ENCODE measurements at regions not wholly inside any gene's neighbourhood (a gene's known extent, or its start where the extent isn't known, plus 50 kb on each side); places are given as distances from the start of the nearest gene placed in this dataset.

- no peak overlapping the region for H3K4me3 Mint-ChIP-seq
Observed at GRCh38 chr13:47216176-47216822, 319.4 kb upstream of the HTR2A start.

GRCh38 chr13:47215736-47216135 lies 318.9 kb upstream of the HTR2A start:
- Mint-ChIP-seq H3K36me3 (no peaks in the 10 kb centered on the region), H3K27ac (no peak overlapping the region), H3K4me3 (no peak overlapping the region), H3K4me1 (no peaks in the 10 kb centered on the region), H3K9me3 (ENCODE audit: low read depth) (no peaks in the 10 kb centered on the region), H3K27me3 (no peaks in the 10 kb centered on the region)
- ATAC-seq, result no peak
- CTCF ChIA-PET, result no interaction called here
- no peak for DNase-seq

More at GRCh38 chr13:47216176-47216822, 319.4 kb upstream of the HTR2A start:
- ATAC-seq (no peak), DNase-seq (no peak)
- no peaks in the 10 kb centered on the region for H3K36me3 Mint-ChIP-seq
- CTCF ChIA-PET, result no interaction called here
- no peaks in the 10 kb centered on the region for H3K27me3 Mint-ChIP-seq
- no peak overlapping the region for H3K27ac Mint-ChIP-seq
- H3K4me1 Mint-ChIP-seq, result no peaks in the 10 kb centered on the region
- no peaks in the 10 kb centered on the region for H3K9me3 Mint-ChIP-seq (ENCODE audit: low read depth)

- Mint-ChIP-seq H3K4me3 (no peak overlapping the region), H3K36me3 (no peaks in the 10 kb centered on the region), H3K27me3 (no peaks in the 10 kb centered on the region), H3K9me3 (ENCODE audit: low read depth) (no peaks in the 10 kb centered on the region), H3K27ac (no peak overlapping the region), H3K4me1 (no peaks in the 10 kb centered on the region)
- DNase-seq (no peak), ATAC-seq (no peak)
- CTCF ChIA-PET, result no interaction called here
Observed at GRCh38 chr13:47213047-47213446, 316.2 kb upstream of the HTR2A start.

DNA sequence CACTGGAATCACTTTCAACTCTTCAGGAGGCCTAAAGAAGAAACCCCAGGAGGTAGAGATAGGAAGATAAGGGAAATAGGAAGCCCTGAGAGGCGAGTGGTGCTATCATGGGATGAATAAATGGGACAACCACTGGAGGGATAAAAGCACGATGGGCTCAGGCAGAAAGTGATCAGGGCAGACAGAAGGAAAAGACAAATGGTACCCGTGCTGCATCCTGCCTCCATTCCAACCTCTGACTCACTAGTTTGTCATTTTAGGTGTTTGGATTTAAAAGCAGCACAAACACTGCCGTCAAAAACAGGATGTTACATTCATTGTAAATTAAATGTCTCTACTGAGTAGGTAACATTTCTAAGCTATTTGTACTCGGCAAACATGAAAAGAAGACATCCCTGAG lies 314.3 kb upstream of the HTR2A start:
- Mint-ChIP-seq H3K9me3 (ENCODE audit: low read depth) (no peaks in the 10 kb centered on the region), H3K36me3 (no peaks in the 10 kb centered on the region), H3K4me3 (no peak overlapping the region), H3K4me1 (no peaks in the 10 kb centered on the region), H3K27me3 (no peaks in the 10 kb centered on the region), H3K27ac (no peak overlapping the region)
- ATAC-seq (no peak), DNase-seq (no peak)
- CTCF ChIA-PET, result no interaction called here

- Mint-ChIP-seq H3K27me3 (no peaks in the 10 kb centered on the region), H3K4me1 (no peaks in the 10 kb centered on the region), H3K27ac (no peak overlapping the region), H3K36me3 (no peaks in the 10 kb centered on the region), H3K9me3 (ENCODE audit: low read depth) (no peaks in the 10 kb centered on the region), H3K4me3 (no peak overlapping the region)
- no peak for ATAC-seq
- no peak for DNase-seq
- CTCF ChIA-PET, result no interaction called here
Observed at GRCh38 chr13:47206111-47206510, 309.3 kb upstream of the HTR2A start.

DNA sequence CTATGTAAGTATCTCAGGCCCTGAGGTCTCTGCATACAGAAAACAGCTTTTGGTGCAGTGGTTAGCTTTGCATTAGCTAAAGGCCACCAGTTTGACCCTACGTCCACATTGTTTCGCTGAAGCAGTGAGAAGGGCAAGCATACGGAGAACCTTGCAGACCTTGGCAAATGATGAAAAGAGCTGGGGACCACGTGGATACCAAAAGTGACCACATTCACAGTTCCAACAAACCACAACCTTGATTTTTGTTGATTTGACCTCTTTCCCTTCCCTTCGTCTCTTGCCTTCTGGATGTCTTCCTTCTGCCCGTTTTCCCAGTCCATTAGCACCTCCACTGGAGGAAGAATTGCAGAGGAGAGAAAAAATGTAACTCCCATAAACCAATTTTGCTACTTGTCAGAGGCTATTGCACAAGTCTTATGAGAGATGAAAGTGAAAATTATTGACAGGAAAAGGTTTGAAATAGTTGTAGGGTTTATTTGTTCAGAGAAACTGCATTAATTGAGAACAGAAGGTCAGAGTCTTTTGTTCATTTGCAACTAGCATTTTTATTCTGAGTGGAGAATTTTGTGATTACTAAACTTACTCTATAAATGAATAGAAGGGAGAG lies 293.9 kb upstream of the HTR2A start:
- CTCF ChIA-PET, result no interaction called here
- H3K36me3 Mint-ChIP-seq, result no peaks in the 10 kb centered on the region
- no peak overlapping the region for H3K4me3 Mint-ChIP-seq
- ATAC-seq, result no peak
- no peaks in the 10 kb centered on the region for H3K27me3 Mint-ChIP-seq
- no peaks in the 10 kb centered on the region for H3K4me1 Mint-ChIP-seq
- no peak overlapping the region for H3K27ac Mint-ChIP-seq
- H3K9me3 Mint-ChIP-seq (ENCODE audit: low read depth), result no peaks in the 10 kb centered on the region
- no peak for DNase-seq

DNA sequence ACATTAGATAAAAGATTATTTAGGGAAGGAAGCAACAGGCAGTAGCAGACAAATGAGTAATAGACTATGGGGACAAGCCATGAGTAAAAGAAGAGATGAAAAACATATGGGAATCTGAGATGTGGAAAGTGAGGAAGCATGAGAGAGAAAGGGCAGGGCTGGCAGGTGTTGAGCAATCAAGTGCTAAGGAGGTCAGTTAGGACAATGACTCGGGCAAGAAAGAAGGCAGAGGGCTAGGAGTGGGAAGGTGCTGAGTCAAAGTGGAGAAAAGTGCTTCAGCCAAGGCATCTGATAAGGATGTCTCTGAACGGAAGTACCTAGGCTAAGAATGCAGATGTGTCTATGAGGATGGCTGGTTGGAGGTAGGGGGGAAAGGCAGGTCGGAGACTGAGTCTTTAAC lies 291.9 kb upstream of the HTR2A start:
- no peak for ATAC-seq
- Mint-ChIP-seq H3K27me3 (no peaks in the 10 kb centered on the region), H3K4me1 (no peaks in the 10 kb centered on the region)

DNA sequence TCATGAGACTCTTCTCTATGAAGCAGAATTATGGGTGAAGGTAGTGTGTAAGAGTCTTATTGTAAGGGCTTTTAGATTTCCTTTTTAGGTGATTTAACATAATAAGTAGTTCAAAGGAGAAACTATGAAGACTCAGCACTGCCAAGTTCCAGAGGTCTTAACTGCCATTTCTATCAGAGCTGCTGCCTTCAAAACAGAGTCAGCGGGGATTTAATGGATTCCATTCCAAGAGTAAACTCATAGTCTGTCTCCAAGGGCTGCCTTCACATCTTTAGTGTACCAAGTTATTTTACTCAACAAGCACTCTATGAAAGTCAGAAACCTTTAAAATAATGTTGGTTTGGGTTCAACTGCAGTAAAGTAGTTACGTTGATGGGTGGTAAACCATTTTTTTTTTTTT lies 289.6 kb upstream of the HTR2A start:
- H3K9me3 Mint-ChIP-seq (ENCODE audit: low read depth), result peaks cover 2% of the 10 kb centered on the region
- H3K27me3 Mint-ChIP-seq, result no peaks in the 10 kb centered on the region
- no peaks in the 10 kb centered on the region for H3K36me3 Mint-ChIP-seq
- no peak overlapping the region for H3K4me3 Mint-ChIP-seq
- DNase-seq, result no peak
- H3K27ac Mint-ChIP-seq, result no peak overlapping the region
- CTCF ChIA-PET, result no interaction called here
- ATAC-seq, result no peak
- H3K4me1 Mint-ChIP-seq, result no peaks in the 10 kb centered on the region

More for the DNA sequence above, 291.9 kb upstream of the HTR2A start:
- Mint-ChIP-seq H3K36me3 (no peaks in the 10 kb centered on the region), H3K9me3 (ENCODE audit: low read depth) (no peaks in the 10 kb centered on the region), H3K4me3 (no peak overlapping the region), H3K27ac (no peak overlapping the region)
- DNase-seq, result no peak
- CTCF ChIA-PET, result no interaction called here

DNA sequence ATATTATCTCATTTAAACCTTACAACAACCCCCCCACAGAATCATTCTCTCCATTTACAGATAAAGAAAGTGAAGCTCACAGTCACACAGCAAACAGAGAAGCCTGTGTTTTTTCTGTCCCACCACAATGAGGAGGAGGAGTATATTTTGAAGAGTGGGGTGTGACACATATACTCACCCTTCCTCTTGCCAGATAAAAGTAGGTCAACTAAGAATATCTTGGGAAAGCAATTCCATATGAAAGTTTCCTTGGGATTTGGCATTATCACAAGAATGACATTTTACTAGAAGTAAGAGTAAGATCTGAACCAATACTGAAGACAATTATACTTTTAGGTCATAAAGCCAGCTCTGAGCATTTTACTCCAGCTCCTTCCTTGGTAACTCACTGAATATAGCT lies 287.5 kb upstream of the HTR2A start:
- ATAC-seq (no peak), DNase-seq (no peak)
- Mint-ChIP-seq H3K9me3 (ENCODE audit: low read depth) (peaks cover 2% of the 10 kb centered on the region), H3K36me3 (no peaks in the 10 kb centered on the region), H3K27ac (no peak overlapping the region), H3K4me3 (no peak overlapping the region), H3K27me3 (no peaks in the 10 kb centered on the region), H3K4me1 (no peaks in the 10 kb centered on the region)
- CTCF ChIA-PET, result no interaction called here

- Mint-ChIP-seq H3K27ac (no peak overlapping the region), H3K27me3 (no peaks in the 10 kb centered on the region), H3K36me3 (no peaks in the 10 kb centered on the region), H3K4me3 (no peak overlapping the region), H3K9me3 (ENCODE audit: low read depth) (peaks cover 2% of the 10 kb centered on the region), H3K4me1 (no peaks in the 10 kb centered on the region)
- CTCF ChIA-PET, result no interaction called here
- DNase-seq, result no peak
- no peak for ATAC-seq
Observed at GRCh38 chr13:47179321-47179720, 282.5 kb upstream of the HTR2A start.

GRCh38 chr13:47178090-47178950 lies 281.5 kb upstream of the HTR2A start:
- Mint-ChIP-seq H3K9me3 (ENCODE audit: low read depth) (peaks cover 2% of the 10 kb centered on the region), H3K4me3 (no peak overlapping the region), H3K36me3 (no peaks in the 10 kb centered on the region), H3K27ac (no peak overlapping the region), H3K4me1 (no peaks in the 10 kb centered on the region), H3K27me3 (no peaks in the 10 kb centered on the region)
- no peak for ATAC-seq
- DNase-seq, result no peak
- CTCF ChIA-PET, result no interaction called here

- no peaks in the 10 kb centered on the region for H3K4me1 Mint-ChIP-seq
- no peaks in the 10 kb centered on the region for H3K27me3 Mint-ChIP-seq
- CTCF ChIA-PET, result no interaction called here
- DNase-seq (no peak), ATAC-seq (no peak)
- H3K9me3 Mint-ChIP-seq (ENCODE audit: low read depth), result no peaks in the 10 kb centered on the region
- H3K27ac Mint-ChIP-seq, result no peak overlapping the region
- no peak overlapping the region for H3K4me3 Mint-ChIP-seq
- H3K36me3 Mint-ChIP-seq, result no peaks in the 10 kb centered on the region
Observed at GRCh38 chr13:47175172-47175866, 278.5 kb upstream of the HTR2A start.

DNA sequence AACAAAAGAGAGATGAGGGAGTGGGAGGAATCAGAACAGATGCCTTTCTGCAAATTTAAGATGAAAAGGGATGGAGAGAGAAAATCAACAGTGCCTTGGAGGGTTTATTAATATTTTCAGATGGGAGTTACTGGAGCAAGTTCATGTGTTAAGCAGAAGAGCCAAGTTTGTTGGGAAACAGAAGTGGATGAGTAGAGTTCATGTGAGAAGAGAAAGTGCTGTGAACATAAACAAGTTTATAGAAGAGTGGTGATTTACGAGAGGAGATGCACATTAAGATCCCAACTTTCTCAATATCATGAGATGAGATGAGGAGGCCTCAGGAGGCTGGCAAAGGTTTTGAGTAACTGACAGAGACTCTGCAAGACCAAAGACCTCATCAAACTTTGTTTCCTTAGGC lies 274.1 kb upstream of the HTR2A start:
- CTCF ChIA-PET, result no interaction called here
- Mint-ChIP-seq H3K27me3 (no peaks in the 10 kb centered on the region), H3K4me3 (no peak overlapping the region), H3K4me1 (no peaks in the 10 kb centered on the region), H3K27ac (no peak overlapping the region), H3K36me3 (no peaks in the 10 kb centered on the region), H3K9me3 (ENCODE audit: low read depth) (no peaks in the 10 kb centered on the region)
- ATAC-seq (no peak), DNase-seq (no peak)

- no peaks in the 10 kb centered on the region for H3K4me1 Mint-ChIP-seq
- no peaks in the 10 kb centered on the region for H3K9me3 Mint-ChIP-seq (ENCODE audit: low read depth)
- no peaks in the 10 kb centered on the region for H3K36me3 Mint-ChIP-seq
- no peak for ATAC-seq
- CTCF ChIA-PET, result no interaction called here
- no peaks in the 10 kb centered on the region for H3K27me3 Mint-ChIP-seq
- no peak overlapping the region for H3K27ac Mint-ChIP-seq
- no peak for DNase-seq
- H3K4me3 Mint-ChIP-seq, result no peak overlapping the region
Observed at GRCh38 chr13:47168618-47169017, 271.8 kb upstream of the HTR2A start.

Data from activated CD8-positive, alpha-beta memory T cell treated with anti-CD3 and anti-CD28 coated beads, Interleukin-2, amount 10 ng/mL, durations not matched to agents 7 days and 5 days (primary cell).